ENCODE measurements at regions not wholly inside any gene's neighbourhood (a gene's known extent, or its start where the extent isn't known, plus 50 kb on each side); places are given as distances from the start of the nearest gene placed in this dataset.

DNA sequence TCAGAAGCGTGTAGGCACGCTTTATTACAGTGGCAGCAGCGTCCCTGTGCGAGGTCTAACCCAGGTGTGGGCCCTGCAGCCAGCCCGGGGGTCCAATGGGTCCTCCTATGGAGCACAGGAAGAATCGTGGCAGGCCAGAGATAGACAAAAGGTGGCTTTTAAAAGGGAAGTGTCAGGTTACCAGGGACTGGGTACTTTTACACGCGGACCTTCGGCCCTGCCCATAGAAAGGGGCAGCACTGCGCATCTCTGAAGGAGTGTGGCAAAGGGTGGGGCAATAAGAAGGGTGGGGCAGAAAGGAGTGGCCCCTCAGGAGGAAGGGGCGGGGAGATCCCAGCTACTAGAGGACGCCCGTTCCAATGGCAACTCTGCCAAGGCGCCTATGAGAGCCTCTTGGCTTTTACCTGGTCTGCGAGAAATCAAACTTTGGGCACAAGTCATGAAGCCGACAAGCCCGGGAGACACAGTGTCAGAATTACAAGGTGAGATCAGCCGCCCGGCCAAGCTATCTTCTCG is 1419.8 kb downstream of the UQCRFS1 start:
- TF ChIP-seq TAF1 (IDR thresholded peaks at IDR 0.05; ENCODE audit: low read depth) (0 out of 2 replicates have a peak, but pooled peaks have one; percentile 13), NFIC (IDR thresholded peaks at IDR 0.05) (no peak), ZBTB7A (IDR thresholded peaks at IDR 0.05; ENCODE audit: low read depth) (peak; percentile 59; the same call in 1 of the 2 replicates), TCF12 (IDR thresholded peaks at IDR 0.05; ENCODE audit: low read depth) (peak; percentile 64), FOXM1 (IDR thresholded peaks at IDR 0.05; ENCODE audit: borderline replicate concordance, low read depth) (no peak)
- TF ChIP-seq, protein P1, sequence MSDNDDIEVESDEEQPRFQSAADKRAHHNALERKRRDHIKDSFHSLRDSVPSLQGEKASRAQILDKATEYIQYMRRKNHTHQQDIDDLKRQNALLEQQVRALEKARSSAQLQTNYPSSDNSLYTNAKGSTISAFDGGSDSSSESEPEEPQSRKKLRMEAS (IDR thresholded peaks at IDR 0.05), result peak; percentile 49; the same call in 1 of the 2 replicates

DNA sequence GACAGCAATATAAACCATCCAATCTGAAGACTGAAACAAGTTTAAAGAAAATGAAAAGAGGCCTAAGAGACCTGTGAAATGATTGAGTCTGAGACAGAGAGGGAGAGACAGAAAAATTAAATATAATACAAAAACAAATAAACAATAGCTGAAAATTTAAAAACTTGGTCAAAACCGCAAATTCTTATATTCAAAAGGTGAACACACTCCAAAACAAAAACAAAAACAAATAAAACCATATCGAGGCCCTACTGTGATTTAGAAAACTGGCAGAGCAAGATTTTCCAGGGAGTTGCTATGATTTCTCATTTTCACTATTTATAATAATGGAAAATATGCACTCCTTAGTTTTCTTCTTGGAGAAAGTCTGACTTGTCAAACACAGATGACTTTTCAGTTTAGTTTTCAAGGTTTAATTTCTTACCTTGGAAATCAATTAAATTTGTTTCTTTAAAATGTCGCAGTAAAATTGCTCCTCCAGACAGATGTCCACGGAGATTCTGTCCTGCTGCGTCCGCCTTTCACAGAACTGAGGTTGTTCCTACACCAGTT is 1420.3 kb downstream of the UQCRFS1 start:
- TF ChIP-seq EGR1 (IDR thresholded peaks at IDR 0.05) (no peak), EP300 (IDR thresholded peaks at IDR 0.05; ENCODE audit: borderline replicate concordance) (no peak), RAD21 (IDR thresholded peaks at IDR 0.05; ENCODE audit: low read depth) (no peak), FOXM1 (IDR thresholded peaks at IDR 0.05; ENCODE audit: borderline replicate concordance, low read depth) (no peak), NFIC (IDR thresholded peaks at IDR 0.05) (no peak)
- TF ChIP-seq, protein P1 (IDR thresholded peaks at IDR 0.05), result no peak
- TF ChIP-seq, protein P2, sequence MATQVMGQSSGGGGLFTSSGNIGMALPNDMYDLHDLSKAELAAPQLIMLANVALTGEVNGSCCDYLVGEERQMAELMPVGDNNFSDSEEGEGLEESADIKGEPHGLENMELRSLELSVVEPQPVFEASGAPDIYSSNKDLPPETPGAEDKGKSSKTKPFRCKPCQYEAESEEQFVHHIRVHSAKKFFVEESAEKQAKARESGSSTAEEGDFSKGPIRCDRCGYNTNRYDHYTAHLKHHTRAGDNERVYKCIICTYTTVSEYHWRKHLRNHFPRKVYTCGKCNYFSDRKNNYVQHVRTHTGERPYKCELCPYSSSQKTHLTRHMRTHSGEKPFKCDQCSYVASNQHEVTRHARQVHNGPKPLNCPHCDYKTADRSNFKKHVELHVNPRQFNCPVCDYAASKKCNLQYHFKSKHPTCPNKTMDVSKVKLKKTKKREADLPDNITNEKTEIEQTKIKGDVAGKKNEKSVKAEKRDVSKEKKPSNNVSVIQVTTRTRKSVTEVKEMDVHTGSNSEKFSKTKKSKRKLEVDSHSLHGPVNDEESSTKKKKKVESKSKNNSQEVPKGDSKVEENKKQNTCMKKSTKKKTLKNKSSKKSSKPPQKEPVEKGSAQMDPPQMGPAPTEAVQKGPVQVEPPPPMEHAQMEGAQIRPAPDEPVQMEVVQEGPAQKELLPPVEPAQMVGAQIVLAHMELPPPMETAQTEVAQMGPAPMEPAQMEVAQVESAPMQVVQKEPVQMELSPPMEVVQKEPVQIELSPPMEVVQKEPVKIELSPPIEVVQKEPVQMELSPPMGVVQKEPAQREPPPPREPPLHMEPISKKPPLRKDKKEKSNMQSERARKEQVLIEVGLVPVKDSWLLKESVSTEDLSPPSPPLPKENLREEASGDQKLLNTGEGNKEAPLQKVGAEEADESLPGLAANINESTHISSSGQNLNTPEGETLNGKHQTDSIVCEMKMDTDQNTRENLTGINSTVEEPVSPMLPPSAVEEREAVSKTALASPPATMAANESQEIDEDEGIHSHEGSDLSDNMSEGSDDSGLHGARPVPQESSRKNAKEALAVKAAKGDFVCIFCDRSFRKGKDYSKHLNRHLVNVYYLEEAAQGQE (IDR thresholded peaks at IDR 0.05; ENCODE audit: low read depth), result no peak

DNA sequence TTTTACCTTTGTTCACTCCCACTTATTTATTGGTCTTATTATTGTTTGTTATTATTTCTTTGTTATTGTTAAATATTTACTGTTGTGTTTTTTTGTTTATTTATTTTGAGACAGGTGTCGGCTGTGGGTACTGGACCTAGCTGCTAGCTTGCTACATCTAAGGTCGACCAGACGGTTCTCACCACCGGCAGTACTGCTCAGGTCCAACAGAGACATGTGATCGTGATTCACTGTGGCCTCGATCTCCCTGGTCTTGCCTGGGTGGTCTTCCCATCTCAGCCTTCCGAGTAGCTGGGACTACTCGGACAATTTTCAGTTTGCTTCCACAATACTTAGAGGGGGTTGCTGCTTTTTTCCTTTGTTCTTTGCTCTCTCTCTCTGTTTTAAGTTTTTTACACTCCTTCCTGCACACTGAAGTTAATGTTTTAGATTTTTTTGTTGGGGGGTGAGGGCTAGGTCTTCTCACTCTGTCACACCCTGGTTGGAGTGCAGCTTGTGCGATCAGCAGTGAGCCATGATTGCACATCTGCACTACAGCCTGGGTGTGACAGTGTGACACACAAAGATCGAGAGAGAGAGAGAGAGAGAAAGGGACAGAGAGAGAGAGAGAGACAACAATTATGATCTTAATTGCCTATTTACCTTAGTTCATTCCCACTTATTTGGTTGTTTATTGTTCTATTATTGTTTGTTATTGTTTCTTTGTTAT is 1432.4 kb downstream of the UQCRFS1 start:
- TF ChIP-seq, protein P2 (IDR thresholded peaks at IDR 0.05; ENCODE audit: low read depth), result no peak
- TF ChIP-seq RAD21 (IDR thresholded peaks at IDR 0.05; ENCODE audit: low read depth), result no peak
- TF ChIP-seq YY1 (IDR thresholded peaks at IDR 0.05; ENCODE audit: low read depth), result no peak
- TF ChIP-seq, protein P3, sequence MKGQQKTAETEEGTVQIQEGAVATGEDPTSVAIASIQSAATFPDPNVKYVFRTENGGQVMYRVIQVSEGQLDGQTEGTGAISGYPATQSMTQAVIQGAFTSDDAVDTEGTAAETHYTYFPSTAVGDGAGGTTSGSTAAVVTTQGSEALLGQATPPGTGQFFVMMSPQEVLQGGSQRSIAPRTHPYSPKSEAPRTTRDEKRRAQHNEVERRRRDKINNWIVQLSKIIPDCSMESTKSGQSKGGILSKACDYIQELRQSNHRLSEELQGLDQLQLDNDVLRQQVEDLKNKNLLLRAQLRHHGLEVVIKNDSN (IDR thresholded peaks at IDR 0.05), result no peak
- TF ChIP-seq TEAD4 (IDR thresholded peaks at IDR 0.05), result no peak
- no peak for TF ChIP-seq TCF12 (IDR thresholded peaks at IDR 0.05; ENCODE audit: low read depth)
- no peak for TF ChIP-seq ZBTB7A (IDR thresholded peaks at IDR 0.05; ENCODE audit: low read depth)
- no peak for TF ChIP-seq CREB1 (IDR thresholded peaks at IDR 0.05; ENCODE audit: low read depth)
- TF ChIP-seq, protein P1 (IDR thresholded peaks at IDR 0.05), result no peak
- TF ChIP-seq CEBPB (IDR thresholded peaks at IDR 0.05), result no peak
- TF ChIP-seq FOXM1 (IDR thresholded peaks at IDR 0.05; ENCODE audit: borderline replicate concordance, low read depth), result no peak

DNA sequence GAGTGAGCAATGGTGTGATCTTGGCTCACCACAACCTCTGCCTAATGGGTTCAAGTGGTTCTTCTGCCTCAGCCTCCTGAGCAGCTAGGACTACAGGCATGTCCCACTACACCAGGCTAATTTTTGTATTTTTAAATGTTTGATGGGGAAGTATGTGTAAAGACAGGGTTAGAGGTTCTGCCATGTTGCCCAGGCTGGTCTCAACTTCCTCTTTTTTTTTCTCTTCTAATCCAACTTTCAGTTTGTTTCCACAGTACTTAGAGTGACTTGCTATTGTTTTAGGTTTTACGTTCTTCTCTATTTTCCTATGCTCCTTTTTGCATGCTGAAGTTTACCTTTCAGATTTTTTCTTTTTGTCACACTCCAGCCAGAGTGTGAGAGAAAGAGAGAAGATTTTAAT is 1433.0 kb downstream of the UQCRFS1 start:
- TF ChIP-seq EGR1 (IDR thresholded peaks at IDR 0.05), result no peak
- TF ChIP-seq FOXM1 (IDR thresholded peaks at IDR 0.05; ENCODE audit: borderline replicate concordance, low read depth), result no peak
- TF ChIP-seq EP300 (IDR thresholded peaks at IDR 0.05; ENCODE audit: borderline replicate concordance), result no peak
- TF ChIP-seq YY1 (IDR thresholded peaks at IDR 0.05; ENCODE audit: low read depth), result no peak
- TF ChIP-seq, protein P2 (IDR thresholded peaks at IDR 0.05; ENCODE audit: low read depth), result no peak
- TF ChIP-seq CREB1 (IDR thresholded peaks at IDR 0.05; ENCODE audit: low read depth), result no peak
- TF ChIP-seq CEBPB (IDR thresholded peaks at IDR 0.05), result no peak
- TF ChIP-seq RAD21 (IDR thresholded peaks at IDR 0.05; ENCODE audit: low read depth), result no peak
- TF ChIP-seq, protein P1 (IDR thresholded peaks at IDR 0.05), result no peak
- TF ChIP-seq, protein P3 (IDR thresholded peaks at IDR 0.05), result no peak
- TF ChIP-seq NFIC (IDR thresholded peaks at IDR 0.05), result no peak

Data from Ishikawa (cell line).